ENCODE measurements at regions not wholly inside any gene's neighbourhood (a gene's known extent, or its start where the extent isn't known, plus 50 kb on each side); places are given as distances from the start of the nearest gene placed in this dataset.
"Not testable (repeated sequence)": the region's sequence is repeated elsewhere in the genome, so short reads cannot be mapped to it uniquely, and the experiment has no call there.

- Mint-ChIP-seq H3K9me3 (no peaks in the 10 kb centered on the region), H3K27me3 (ENCODE audit: low read depth) (no peaks in the 10 kb centered on the region), H3K4me1 (peaks cover 5% of the 10 kb centered on the region), H3K4me3 (no peak overlapping the region), H3K27ac (ENCODE audit: unreplicated experiment) (no peak overlapping the region), H3K36me3 (ENCODE audit: low read depth) (no peaks in the 10 kb centered on the region)
- DNase-seq (ENCODE audit: low read depth, low spot score) = no peak
- TF ChIP-seq, protein P1, sequence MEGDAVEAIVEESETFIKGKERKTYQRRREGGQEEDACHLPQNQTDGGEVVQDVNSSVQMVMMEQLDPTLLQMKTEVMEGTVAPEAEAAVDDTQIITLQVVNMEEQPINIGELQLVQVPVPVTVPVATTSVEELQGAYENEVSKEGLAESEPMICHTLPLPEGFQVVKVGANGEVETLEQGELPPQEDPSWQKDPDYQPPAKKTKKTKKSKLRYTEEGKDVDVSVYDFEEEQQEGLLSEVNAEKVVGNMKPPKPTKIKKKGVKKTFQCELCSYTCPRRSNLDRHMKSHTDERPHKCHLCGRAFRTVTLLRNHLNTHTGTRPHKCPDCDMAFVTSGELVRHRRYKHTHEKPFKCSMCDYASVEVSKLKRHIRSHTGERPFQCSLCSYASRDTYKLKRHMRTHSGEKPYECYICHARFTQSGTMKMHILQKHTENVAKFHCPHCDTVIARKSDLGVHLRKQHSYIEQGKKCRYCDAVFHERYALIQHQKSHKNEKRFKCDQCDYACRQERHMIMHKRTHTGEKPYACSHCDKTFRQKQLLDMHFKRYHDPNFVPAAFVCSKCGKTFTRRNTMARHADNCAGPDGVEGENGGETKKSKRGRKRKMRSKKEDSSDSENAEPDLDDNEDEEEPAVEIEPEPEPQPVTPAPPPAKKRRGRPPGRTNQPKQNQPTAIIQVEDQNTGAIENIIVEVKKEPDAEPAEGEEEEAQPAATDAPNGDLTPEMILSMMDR (conservative IDR thresholded peaks at IDR 0.05) = no peak
These were observed 170.7 kb upstream of the SMARCAD1 start for GRCh38 chr4:94036964-94037363.

DNA sequence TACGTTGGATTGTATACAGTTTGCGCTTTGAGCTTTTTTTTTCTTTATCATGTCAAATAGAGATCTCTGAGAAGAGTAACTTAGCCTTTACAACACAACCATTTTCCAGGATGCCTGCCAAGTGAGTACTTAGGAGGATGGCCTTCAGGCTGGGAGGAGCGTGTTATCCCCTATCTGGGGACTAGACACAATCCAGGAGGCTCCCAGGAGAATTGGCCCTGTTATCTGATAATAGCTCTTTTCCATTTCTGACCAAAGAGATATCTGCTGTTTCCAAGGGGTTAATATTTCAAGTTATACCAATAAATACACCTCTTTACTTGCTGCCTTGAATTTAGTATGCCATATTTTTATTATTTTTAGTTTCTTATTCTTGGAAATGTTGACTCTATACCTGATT, 169.5 kb upstream of the SMARCAD1 start:
- Mint-ChIP-seq H3K9me3 (no peaks in the 10 kb centered on the region), H3K4me1 (no peaks in the 10 kb centered on the region), H3K27me3 (ENCODE audit: low read depth) (no peaks in the 10 kb centered on the region), H3K27ac (ENCODE audit: unreplicated experiment) (no peak overlapping the region), H3K36me3 (ENCODE audit: low read depth) (no peaks in the 10 kb centered on the region), H3K4me3 (no peak overlapping the region)
- no peak for DNase-seq (ENCODE audit: low read depth, low spot score)
- TF ChIP-seq, protein P1 (conservative IDR thresholded peaks at IDR 0.05) = no peak

GRCh38 chr4:94039226-94039625, 168.4 kb upstream of the SMARCAD1 start:
- no peak for DNase-seq (ENCODE audit: low read depth, low spot score)
- TF ChIP-seq, protein P1 (conservative IDR thresholded peaks at IDR 0.05) = no peak
- Mint-ChIP-seq H3K9me3 (peaks cover 2% of the 10 kb centered on the region), H3K36me3 (ENCODE audit: low read depth) (no peaks in the 10 kb centered on the region), H3K27me3 (ENCODE audit: low read depth) (no peaks in the 10 kb centered on the region), H3K4me3 (no peak overlapping the region), H3K27ac (ENCODE audit: unreplicated experiment) (no peak overlapping the region), H3K4me1 (no peaks in the 10 kb centered on the region)

DNA sequence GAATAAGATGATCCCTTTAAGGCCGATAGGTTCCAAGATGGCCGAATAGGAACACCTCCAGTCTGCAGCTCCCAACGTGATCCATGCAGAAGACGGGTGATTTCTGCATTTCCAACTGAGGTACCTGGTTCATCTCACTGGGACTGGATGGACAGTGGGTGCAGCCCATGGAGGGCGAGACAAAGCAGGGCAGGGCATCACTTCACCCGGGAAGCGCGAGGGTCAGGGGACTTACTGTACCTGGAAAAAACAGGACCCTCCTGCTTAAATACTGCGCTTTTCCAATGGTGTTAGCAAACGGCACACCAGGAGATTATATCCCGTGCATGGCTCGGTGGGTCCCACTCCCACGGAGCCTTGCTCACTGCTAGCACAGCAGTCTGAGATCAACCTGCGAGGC, 163.2 kb upstream of the SMARCAD1 start:
- not testable (repeated sequence) for H3K4me3 Mint-ChIP-seq; DNase-seq (ENCODE audit: low read depth, low spot score); H3K36me3 Mint-ChIP-seq (ENCODE audit: low read depth); H3K27me3 Mint-ChIP-seq (ENCODE audit: low read depth); H3K9me3 Mint-ChIP-seq; H3K27ac Mint-ChIP-seq (ENCODE audit: unreplicated experiment); H3K4me1 Mint-ChIP-seq

GRCh38 chr4:94063084-94063483, 144.6 kb upstream of the SMARCAD1 start:
- Mint-ChIP-seq H3K4me3 (no peak overlapping the region), H3K27me3 (ENCODE audit: low read depth) (no peaks in the 10 kb centered on the region), H3K4me1 (no peaks in the 10 kb centered on the region), H3K36me3 (ENCODE audit: low read depth) (no peaks in the 10 kb centered on the region), H3K9me3 (no peaks in the 10 kb centered on the region), H3K27ac (ENCODE audit: unreplicated experiment) (no peak overlapping the region)
- TF ChIP-seq, protein P1 (conservative IDR thresholded peaks at IDR 0.05) = no peak
- DNase-seq (ENCODE audit: low read depth, low spot score) = no peak

- TF ChIP-seq, protein P1 (conservative IDR thresholded peaks at IDR 0.05) = no peak
- no peak for DNase-seq (ENCODE audit: low read depth, low spot score)
- no peaks in the 10 kb centered on the region for H3K9me3 Mint-ChIP-seq
- no peak overlapping the region for H3K27ac Mint-ChIP-seq (ENCODE audit: unreplicated experiment)
- H3K27me3 Mint-ChIP-seq (ENCODE audit: low read depth) = peaks cover 2% of the 10 kb centered on the region
- no peaks in the 10 kb centered on the region for H3K36me3 Mint-ChIP-seq (ENCODE audit: low read depth)
- H3K4me1 Mint-ChIP-seq = peaks cover 6% of the 10 kb centered on the region
- H3K4me3 Mint-ChIP-seq = no peak overlapping the region
These were observed 138.6 kb upstream of the SMARCAD1 start for GRCh38 chr4:94068753-94069719.
